NT2/D1 (cell line): ENCODE measurements at regions not wholly inside any gene's neighbourhood (a gene's known extent, or its start where the extent isn't known, plus 50 kb on each side); places are given as distances from the start of the nearest gene placed in this dataset.

Source experiments
- SUZ12 ChIP-seq: IDR thresholded peaks from 2 replicates; pipeline ENCODE4 v1.6.1; 2011; ENCODE audit not compliant: insufficient read length, insufficient read depth; ENCODE audit errors: extremely low read depth
- YY1 ChIP-seq: IDR thresholded peaks from 2 replicates; pipeline ENCODE4 v1.6.1; 2011; ENCODE audit not compliant: insufficient read length, insufficient read depth
- ZNF274 ChIP-seq: IDR thresholded peaks from 2 replicates; pipeline ENCODE4 v1.6.1; 2011; ENCODE audit warnings: mild to moderate bottlenecking, low read depth, low read length

- TF ChIP-seq YY1 (no peak), ZNF274 (no peak), SUZ12 (no peak)
Observed at GRCh38 chr3:31300456-31301443, 232.0 kb upstream of the STT3B start.
